Testis (tissue), 2 donors: ENCODE measurements at regions not wholly inside any gene's neighbourhood (a gene's known extent, or its start where the extent isn't known, plus 50 kb on each side); places are given as distances from the start of the nearest gene placed in this dataset.

Source experiments
- DNase-seq: peaks from one replicate; pipeline ENCODE4 v3.0.0-alpha.2; 2019
- H3K27ac ChIP-seq, 2 donors: fragments of 200-600 bp; sonication (generic); one replicate each; pipeline ENCODE4 v1.5.1; 2019
- H3K27me3 ChIP-seq: fragments of 200-600 bp; sonication (generic); one replicate; pipeline ENCODE4 v1.5.1; 2019
- H3K36me3 ChIP-seq: fragments of 200-600 bp; sonication (generic); one replicate; pipeline ENCODE4 v1.5.1; 2017; ENCODE audit warnings: low read depth; ENCODE audit errors: missing control alignments
- H3K4me1 ChIP-seq: fragments of 200-600 bp; sonication (generic); one replicate; pipeline ENCODE4 v1.5.1; 2019
- H3K4me3 ChIP-seq, 2 donors: fragments of 200-600 bp; sonication (generic); one replicate each; pipeline ENCODE4 v1.5.1; 2017 to 2019
- H3K9me3 ChIP-seq: fragments of 200-600 bp; sonication (generic); one replicate; pipeline ENCODE4 v1.5.1; 2017
- POLR2A ChIP-seq: fragments of 450-650 bp; IDR thresholded peaks from one replicate; pipeline ENCODE4 v1.6.1; 2017; ENCODE audit warnings: antibody characterized with exemption, mild to moderate bottlenecking, moderate library complexity
- WGBS, 2 donors: methylation state at CpG; one replicate each; pipeline ENCODE4 v1.1.5; 2018; 5-methylcytosine and 5-hydroxymethylcytosine counted together
- intact Hi-C: fragments of 100-400 bp; cut with DNase I; formaldehyde crosslinking; loops from one replicate; pipeline ENCODE4 v1.15.1; 2023; ENCODE audit warnings: low total_unique reads
- TF ChIP-seq, protein P1 (sequence below), 3 experiments: fragments of 450-650 bp in 2 of 3; fragments of 200-600 bp in 1 of 3; sonication (generic) in 1 of 3; IDR thresholded peaks; one replicate each; pipeline ENCODE4 v1.5.1; 2016 to 2019; ENCODE audit warnings: antibody characterized with exemption in 3 of 3, mild to moderate bottlenecking in 2 of 3, moderate library complexity in 1 of 3

DNA sequence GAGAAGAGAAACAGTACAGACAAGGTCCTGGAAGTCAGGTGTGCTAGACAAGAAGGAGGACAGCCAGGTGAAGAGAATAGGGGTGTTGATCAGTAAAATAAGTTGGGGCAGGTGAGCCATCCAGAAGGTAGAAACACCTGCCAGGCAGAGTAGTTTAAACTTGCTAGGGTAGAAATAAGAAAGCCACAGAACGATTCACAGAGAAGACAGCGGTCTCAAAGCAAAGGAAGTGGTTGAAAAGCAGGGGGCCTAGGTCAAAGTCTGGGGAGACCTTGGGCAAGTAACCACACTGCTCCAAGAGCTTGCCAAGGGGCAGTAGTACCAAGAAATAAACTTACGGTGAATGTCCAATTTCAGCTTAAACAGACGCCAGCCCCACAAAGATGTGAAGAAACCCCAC is 116.6 kb upstream of the PROX1 start:
- no peak for DNase-seq
- Histone ChIP-seq H3K27ac (no peak overlapping the region), H3K9me3 (no peaks in the 10 kb centered on the region), H3K27me3 (no peaks in the 10 kb centered on the region), H3K4me3 (no peak overlapping the region), H3K36me3 (no peaks in the 10 kb centered on the region), H3K4me1 (no peaks in the 10 kb centered on the region)
- TF ChIP-seq, protein P1, sequence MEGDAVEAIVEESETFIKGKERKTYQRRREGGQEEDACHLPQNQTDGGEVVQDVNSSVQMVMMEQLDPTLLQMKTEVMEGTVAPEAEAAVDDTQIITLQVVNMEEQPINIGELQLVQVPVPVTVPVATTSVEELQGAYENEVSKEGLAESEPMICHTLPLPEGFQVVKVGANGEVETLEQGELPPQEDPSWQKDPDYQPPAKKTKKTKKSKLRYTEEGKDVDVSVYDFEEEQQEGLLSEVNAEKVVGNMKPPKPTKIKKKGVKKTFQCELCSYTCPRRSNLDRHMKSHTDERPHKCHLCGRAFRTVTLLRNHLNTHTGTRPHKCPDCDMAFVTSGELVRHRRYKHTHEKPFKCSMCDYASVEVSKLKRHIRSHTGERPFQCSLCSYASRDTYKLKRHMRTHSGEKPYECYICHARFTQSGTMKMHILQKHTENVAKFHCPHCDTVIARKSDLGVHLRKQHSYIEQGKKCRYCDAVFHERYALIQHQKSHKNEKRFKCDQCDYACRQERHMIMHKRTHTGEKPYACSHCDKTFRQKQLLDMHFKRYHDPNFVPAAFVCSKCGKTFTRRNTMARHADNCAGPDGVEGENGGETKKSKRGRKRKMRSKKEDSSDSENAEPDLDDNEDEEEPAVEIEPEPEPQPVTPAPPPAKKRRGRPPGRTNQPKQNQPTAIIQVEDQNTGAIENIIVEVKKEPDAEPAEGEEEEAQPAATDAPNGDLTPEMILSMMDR (IDR thresholded peaks at IDR 0.05): no peak
- no peak for TF ChIP-seq POLR2A
- WGBS, 2 donors: 92 to 93% methylated on average over 4 of the region's 4 CpGs
- intact Hi-C loops: no loop called here

DNA sequence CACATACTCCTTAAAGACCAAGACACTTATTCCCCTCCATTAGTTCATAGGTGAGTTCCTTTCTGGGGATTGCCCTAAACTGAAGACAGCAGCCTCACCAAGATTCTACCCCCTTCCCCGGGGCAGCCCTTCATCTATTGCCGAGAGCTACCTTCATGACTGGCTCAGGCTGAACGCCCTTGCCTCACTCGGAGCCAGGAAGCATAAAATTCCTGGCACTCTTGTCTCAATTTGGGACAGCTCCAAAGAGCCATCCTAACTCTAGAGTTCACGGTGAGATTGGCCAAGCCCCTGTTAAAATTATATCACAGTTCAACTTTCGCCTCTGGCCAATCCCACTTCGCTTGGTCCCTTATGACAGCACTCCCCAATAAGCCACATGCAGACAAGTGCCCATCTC is 113.0 kb upstream of the PROX1 start:
- intact Hi-C loops: no loop called here
- no peak for DNase-seq
- 85 to 88% methylated on average over 7 of the region's 7 CpGs for WGBS, 2 donors
- Histone ChIP-seq H3K27me3 (no peaks in the 10 kb centered on the region), H3K27ac (no peak overlapping the region), H3K9me3 (no peaks in the 10 kb centered on the region), H3K36me3 (no peaks in the 10 kb centered on the region), H3K4me3 (no peak overlapping the region), H3K4me1 (no peaks in the 10 kb centered on the region)
- TF ChIP-seq, protein P1 (IDR thresholded peaks at IDR 0.05): no peak
- no peak for TF ChIP-seq POLR2A

DNA sequence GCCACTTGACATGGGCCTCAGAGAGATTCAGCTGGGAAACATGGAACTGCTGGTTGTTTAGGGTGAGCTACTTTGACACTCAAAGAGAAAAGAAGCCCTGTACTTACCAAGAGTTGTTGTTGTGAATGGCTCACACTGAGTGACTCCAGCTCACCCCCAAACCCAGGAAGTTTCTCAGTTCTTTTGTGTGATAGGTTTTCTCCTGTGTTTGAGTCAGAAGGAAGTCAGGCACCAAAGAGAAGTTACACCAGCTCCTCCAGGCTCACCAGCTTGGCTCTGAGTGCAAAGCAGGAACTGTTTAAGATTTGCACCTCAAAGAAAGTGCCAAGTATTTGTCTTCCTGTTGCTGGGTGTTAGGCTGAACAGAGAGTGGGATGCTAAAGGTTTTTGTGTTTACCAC is 111.2 kb upstream of the PROX1 start:
- H3K9me3 ChIP-seq: no peaks in the 10 kb centered on the region
- intact Hi-C loops: no loop called here
- no peak overlapping the region for H3K4me3 ChIP-seq
- no peaks in the 10 kb centered on the region for H3K4me1 ChIP-seq
- H3K27me3 ChIP-seq: no peaks in the 10 kb centered on the region
- H3K36me3 ChIP-seq: no peaks in the 10 kb centered on the region
- TF ChIP-seq, protein P1 (IDR thresholded peaks at IDR 0.05): no peak
- no peak for TF ChIP-seq POLR2A
- DNase-seq: no peak
- H3K27ac ChIP-seq: no peak overlapping the region

DNA sequence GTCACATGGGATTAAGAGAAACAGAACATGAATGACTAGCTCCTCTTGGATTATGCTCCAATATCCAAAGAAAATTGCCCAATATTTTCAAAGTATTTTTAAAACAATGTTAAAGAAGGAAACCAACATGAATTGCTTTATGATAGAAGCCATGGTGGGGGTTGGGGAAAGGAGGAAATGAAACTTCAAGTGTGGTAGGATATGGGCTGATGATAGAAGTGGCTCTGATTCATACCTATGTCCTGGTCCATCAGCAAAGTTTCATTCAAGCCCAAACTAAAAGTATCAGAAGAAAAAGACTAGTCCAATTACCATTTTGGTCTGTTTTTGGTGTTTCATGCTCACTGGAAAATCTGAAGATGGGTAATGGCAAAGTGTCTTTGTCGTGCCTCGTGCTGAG is 104.2 kb upstream of the PROX1 start:
- WGBS, 2 donors: 94 to 98% methylated on average over 2 of the region's 2 CpGs
- intact Hi-C loops: no loop called here
- no peak for TF ChIP-seq POLR2A
- TF ChIP-seq, protein P1 (IDR thresholded peaks at IDR 0.05): no peak
- H3K4me1 ChIP-seq: no peaks in the 10 kb centered on the region
- no peaks in the 10 kb centered on the region for H3K36me3 ChIP-seq
- no peaks in the 10 kb centered on the region for H3K9me3 ChIP-seq
- H3K27me3 ChIP-seq: no peaks in the 10 kb centered on the region
- H3K27ac ChIP-seq: no peak overlapping the region
- H3K4me3 ChIP-seq: no peak overlapping the region
- no peak for DNase-seq

DNA sequence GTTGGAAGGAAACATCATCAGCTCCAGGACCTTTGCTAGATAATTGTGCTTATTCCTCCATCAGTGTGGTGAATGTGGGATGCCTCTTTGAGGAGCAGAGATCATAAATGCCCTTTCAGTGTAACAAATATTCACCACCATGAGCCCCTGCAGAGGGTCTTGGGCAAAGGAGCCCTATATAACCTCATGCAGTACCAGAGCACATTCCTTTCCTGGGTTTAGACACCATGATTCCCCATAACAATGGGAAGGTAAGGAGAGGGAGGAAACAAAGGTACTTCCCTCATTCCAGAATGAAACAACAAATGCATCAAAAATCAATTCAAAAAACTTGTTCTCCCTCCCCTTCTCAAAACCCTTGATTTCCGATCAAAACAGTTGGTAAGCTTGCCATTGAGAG is 103.4 kb upstream of the PROX1 start:
- H3K27ac ChIP-seq: no peak overlapping the region
- no peak for DNase-seq
- H3K4me1 ChIP-seq: no peaks in the 10 kb centered on the region
- TF ChIP-seq POLR2A: no peak
- TF ChIP-seq, protein P1 (IDR thresholded peaks at IDR 0.05): no peak
- H3K36me3 ChIP-seq: no peaks in the 10 kb centered on the region
- no peak overlapping the region for H3K4me3 ChIP-seq
- H3K27me3 ChIP-seq: no peaks in the 10 kb centered on the region
- intact Hi-C loops: no loop called here
- 0% methylated on average over 1 of the region's 1 CpG for WGBS, 2 donors
- H3K9me3 ChIP-seq: no peaks in the 10 kb centered on the region
